OCI-LY7 (cell line): ENCODE measurements at regions not wholly inside any gene's neighbourhood (a gene's known extent, or its start where the extent isn't known, plus 50 kb on each side); places are given as distances from the start of the nearest gene placed in this dataset.
A peak's percentile ranks its signal among the peaks of the same experiment; 100 is the strongest.

Experiments used
- BruUV-seq: library from RNA; stranded (reverse); fragments of 400-500 nt; replicated peaks from 2 replicates; lab custom pipeline; 2021; lab: Mats Ljungman, UMichigan
- CTCF ChIA-PET: fragments of 300-600 bp; sonication (Branson Sonifier 250); formaldehyde crosslinking; loops from one replicate; lab custom pipeline; 2022; ENCODE audit warnings: antibody characterized with exemption; ENCODE audit not compliant: unreplicated experiment; lab: Charles Lee
- POLR2A ChIA-PET: fragments of 300-600 bp; sonication (Branson Sonifier 250); formaldehyde crosslinking; loops from one replicate; lab custom pipeline; 2022; ENCODE audit warnings: antibody characterized with exemption; lab: Charles Lee
- DNase-seq: peaks from one replicate; pipeline ENCODE4 v3.0.0-alpha.2; 2015; ENCODE audit warnings: low spot score
- H2AFZ ChIP-seq: fragments of 200-600 bp; sonication (generic), shearing (Covaris generic); 2 replicates; pipeline ENCODE4 v1.6.1; 2014; ENCODE audit warnings: mild to moderate bottlenecking, antibody characterized with exemption, low read length, moderate library complexity
- H3K27ac ChIP-seq: fragments of 200-600 bp; sonication (generic); 2 replicates; pipeline ENCODE4 v1.5.1; 2014; ENCODE audit warnings: mixed run types, low read depth, mild to moderate bottlenecking, moderate library complexity, low read length, inconsistent platforms; ENCODE audit not compliant: poor library complexity, severe bottlenecking
- H3K36me3 ChIP-seq: fragments of 200-600 bp; sonication (generic); 2 replicates; pipeline ENCODE4 v1.6.1; 2014; ENCODE audit warnings: mild to moderate bottlenecking, antibody characterized with exemption, low read length, moderate library complexity, mixed read lengths; ENCODE audit not compliant: insufficient read depth
- H3K4me1 ChIP-seq: fragments of 200-600 bp; sonication (generic); 2 replicates; pipeline ENCODE4 v1.5.1; 2014; ENCODE audit warnings: mild to moderate bottlenecking, low read length; ENCODE audit not compliant: insufficient read depth, poor library complexity, severe bottlenecking
- H3K4me2 ChIP-seq: fragments of 200-600 bp; sonication (generic); 2 replicates; pipeline ENCODE4 v1.6.1; 2014; ENCODE audit warnings: mild to moderate bottlenecking, low read length
- H3K4me3 ChIP-seq: fragments of 200-600 bp; sonication (generic); 2 replicates; pipeline ENCODE4 v1.5.1; 2014; ENCODE audit warnings: mild to moderate bottlenecking, low read depth, low read length; ENCODE audit not compliant: poor library complexity, severe bottlenecking
- H3K79me2 ChIP-seq: fragments of 200-600 bp; sonication (generic); 2 replicates; pipeline ENCODE4 v1.6.1; 2016; ENCODE audit warnings: low read depth, mild to moderate bottlenecking, low read length, moderate library complexity, mixed read lengths; ENCODE audit not compliant: insufficient read depth
- H3K9me2 ChIP-seq: fragments of 200-600 bp; sonication (generic); 2 replicates; pipeline ENCODE4 v1.6.1; 2016; ENCODE audit warnings: mild to moderate bottlenecking, low read length, mixed read lengths; ENCODE audit not compliant: insufficient read depth
- H3K9me3 ChIP-seq: fragments of 200-600 bp; sonication (generic); 2 replicates; pipeline ENCODE4 v1.6.1; 2014; ENCODE audit warnings: mild to moderate bottlenecking, mixed run types, low read length, mixed read lengths
- H4K20me1 ChIP-seq: fragments of 200-600 bp; sonication (generic); 2 replicates; pipeline ENCODE4 v1.6.1; 2014; ENCODE audit warnings: mild to moderate bottlenecking, antibody characterized with exemption, low read length, moderate library complexity, mixed read lengths; ENCODE audit not compliant: insufficient read depth
- CTCF ChIP-seq: fragments of 200-600 bp; sonication (generic); conservative IDR thresholded peaks from 2 replicates; pipeline ENCODE4 v1.5.1; 2014; ENCODE audit warnings: mild to moderate bottlenecking, antibody characterized with exemption, low read length, moderate library complexity, mixed read lengths
- EZH2phosphoT487 ChIP-seq: fragments of 200-600 bp; sonication (generic); IDR thresholded peaks from 2 replicates; pipeline ENCODE4 v1.6.1; 2018; ENCODE audit warnings: low read depth, borderline replicate concordance, mild to moderate bottlenecking, mixed run types, antibody characterized with exemption, low read length, moderate library complexity, mixed read lengths
- intact Hi-C: fragments of 100-400 bp; cut with micrococcal nuclease; formaldehyde crosslinking; loops from one replicate; pipeline ENCODE4 v1.10.0; 2022; ENCODE audit not compliant: unreplicated experiment

GRCh38 chr11:109971184-109971523 is 122.0 kb upstream of the ZC3H12C start:
- CTCF ChIA-PET = no interaction called here
- Histone ChIP-seq H3K9me3 (no peaks in the 10 kb centered on the region), H3K27ac (peak overlapping the region; percentile 71), H2AFZ (peak overlapping the region; percentile 93), H3K79me2 (no peaks in the 10 kb centered on the region), H3K36me3 (no peaks in the 10 kb centered on the region), H3K4me3 (peak overlapping the region; percentile 34), H3K4me2 (peak overlapping the region; percentile 63), H4K20me1 (no peaks in the 10 kb centered on the region), H3K4me1 (peaks cover 31% of the 10 kb centered on the region), H3K9me2 (no peaks in the 10 kb centered on the region)
- intact Hi-C loops = no loop called here
- POLR2A ChIA-PET = interaction anchor here (1.2 to 4.6 kb wide), 4 partner anchors 8 to 14 kb away, joined by 3 to 26 read pairs (median 14); no protein-coding TSS in a partner anchor
- peak; percentile 27 for DNase-seq
- no peak for TF ChIP-seq CTCF
- TF ChIP-seq EZH2phosphoT487 = no peak
- no TSS peak for BruUV-seq

- Histone ChIP-seq H3K4me2 (peak overlapping the region; percentile 63), H3K4me1 (peaks cover 31% of the 10 kb centered on the region), H3K9me3 (no peaks in the 10 kb centered on the region), H3K27ac (peak overlapping the region; percentile 71), H2AFZ (peak overlapping the region; percentile 93), H3K4me3 (peak overlapping the region; percentile 34), H3K79me2 (no peaks in the 10 kb centered on the region), H3K9me2 (no peaks in the 10 kb centered on the region), H3K36me3 (no peaks in the 10 kb centered on the region), H4K20me1 (no peaks in the 10 kb centered on the region)
- POLR2A ChIA-PET = interaction anchor here (0.6 to 4.6 kb wide), 7 partner anchors 9 to 194 kb away, joined by 3 to 26 read pairs (median 6); no protein-coding TSS in a partner anchor
- DNase-seq = peak; percentile 80
- no peak for TF ChIP-seq EZH2phosphoT487
- no peak for TF ChIP-seq CTCF
- intact Hi-C loops = no loop called here
- no TSS peak for BruUV-seq
- CTCF ChIA-PET = interaction anchor here (0.6 kb wide), 1 partner anchor 316 kb away, joined by 3 read pairs; no protein-coding TSS in a partner anchor
Measured at GRCh38 chr11:109972181-109972715, 120.9 kb upstream of the ZC3H12C start.

- intact Hi-C loops = no loop called here
- no peaks in the 10 kb centered on the region for H4K20me1 ChIP-seq
- no peaks in the 10 kb centered on the region for H3K9me3 ChIP-seq
- ChIA-PET POLR2A (interaction anchor here (1.2 to 4.6 kb wide), 3 partner anchors 11 to 193 kb away, joined by 3 to 22 read pairs (median 8); no protein-coding TSS in a partner anchor), CTCF (no interaction called here)
- peak overlapping the region; percentile 93; the same call in 1 of the 2 replicates for H2AFZ ChIP-seq
- TF ChIP-seq CTCF (no peak), EZH2phosphoT487 (no peak)
- H3K4me1 ChIP-seq = peaks cover 31% of the 10 kb centered on the region
- peak overlapping the region; percentile 71 for H3K27ac ChIP-seq
- no peak for DNase-seq
- no peaks in the 10 kb centered on the region for H3K9me2 ChIP-seq
- no peaks in the 10 kb centered on the region for H3K36me3 ChIP-seq
- H3K79me2 ChIP-seq = no peaks in the 10 kb centered on the region
- no peak overlapping the region for H3K4me3 ChIP-seq
- BruUV-seq = no TSS peak
- peak overlapping the region; percentile 63 for H3K4me2 ChIP-seq
Measured at GRCh38 chr11:109972939-109973338, 120.3 kb upstream of the ZC3H12C start.
